Astrocyte of the hippocampus (primary cell): ENCODE measurements at regions not wholly inside any gene's neighbourhood (a gene's known extent, or its start where the extent isn't known, plus 50 kb on each side); places are given as distances from the start of the nearest gene placed in this dataset.
A peak's percentile ranks its signal among the peaks of the same experiment; 100 is the strongest.
"Not testable (repeated sequence)": the region's sequence is repeated elsewhere in the genome, so short reads cannot be mapped to it uniquely, and the experiment has no call there.

ENCODE experiments used
- DNase-seq: peaks from one replicate; pipeline ENCODE4 v3.0.0; 2011; ENCODE audit warnings: low read depth, low spot score

GRCh38 chr6:67908379-67908778 is 726.7 kb upstream of the ADGRB3 start:
- no peak for DNase-seq

DNA sequence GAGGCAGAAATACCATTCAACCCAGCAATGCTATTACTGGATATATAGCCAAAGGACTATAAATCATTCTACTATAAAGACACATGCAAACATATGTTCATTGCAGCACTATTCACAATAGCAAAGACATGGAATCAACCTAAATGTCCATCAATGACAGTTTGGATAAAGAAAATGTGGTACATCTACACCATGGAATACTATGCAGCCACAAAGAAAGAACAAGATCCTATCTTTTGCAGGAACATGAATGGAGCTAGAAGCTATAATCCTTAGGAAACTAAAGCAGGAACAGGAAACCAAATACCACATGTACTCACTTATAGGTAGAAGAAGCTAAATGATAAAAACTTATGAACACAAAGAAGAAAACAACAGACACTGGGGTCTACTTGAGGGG is 730.3 kb upstream of the ADGRB3 start:
- DNase-seq: not testable (repeated sequence)

DNA sequence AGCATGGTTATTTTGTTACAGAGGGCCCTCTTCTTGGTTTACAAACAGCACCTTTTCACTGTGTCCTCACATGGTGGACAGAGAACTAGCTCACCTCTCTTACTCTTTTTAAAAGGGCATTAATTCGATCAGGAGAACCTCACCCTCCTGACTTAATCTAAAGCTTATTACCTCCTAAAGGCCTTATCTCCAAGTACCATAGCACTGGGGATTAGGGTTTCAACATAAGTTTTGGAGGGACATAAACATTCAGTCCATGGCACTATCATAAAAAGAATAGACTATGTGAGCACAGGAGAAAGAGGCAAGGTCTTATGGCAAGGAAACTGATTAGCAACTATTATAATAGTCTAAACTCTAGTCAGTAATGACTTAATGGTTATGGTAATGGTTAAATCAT is 736.2 kb upstream of the ADGRB3 start:
- no peak for DNase-seq

- no peak for DNase-seq
Measured at GRCh38 chr6:67897998-67898607, 737.0 kb upstream of the ADGRB3 start.

DNA sequence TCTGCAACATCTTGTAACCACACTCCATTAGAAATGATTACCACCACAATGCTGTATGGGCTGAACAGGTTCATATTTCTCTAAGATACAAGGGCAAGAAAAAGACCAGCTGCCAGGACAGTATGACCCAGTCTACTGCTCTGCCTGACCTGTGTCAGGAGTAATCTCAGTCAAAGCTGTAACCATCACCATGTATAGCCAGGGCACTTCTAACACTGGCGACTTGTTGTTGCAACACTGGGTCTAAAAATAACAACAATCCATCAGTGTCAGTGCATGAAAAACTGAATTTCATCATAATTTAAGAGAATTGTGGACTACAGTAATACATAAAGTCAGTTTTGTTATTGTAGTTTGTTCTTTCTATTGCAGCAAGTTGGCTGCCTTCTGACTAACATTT is 738.6 kb upstream of the ADGRB3 start:
- DNase-seq: no peak

DNA sequence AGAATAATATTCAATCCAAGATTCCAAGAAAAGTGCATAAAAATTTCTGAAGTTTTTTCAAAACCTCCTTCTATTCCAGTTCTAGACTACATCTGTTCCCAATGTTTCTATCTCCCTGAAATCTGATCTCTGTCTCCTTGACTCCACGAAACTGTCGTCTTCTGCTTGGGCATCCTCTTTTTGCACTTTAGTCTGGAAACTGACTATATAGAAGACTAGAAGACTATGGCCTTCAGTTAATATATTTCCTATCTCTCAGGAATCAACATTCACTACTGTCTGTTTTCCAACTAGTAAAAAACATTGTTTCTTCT is 745.4 kb upstream of the ADGRB3 start:
- DNase-seq: no peak

DNA sequence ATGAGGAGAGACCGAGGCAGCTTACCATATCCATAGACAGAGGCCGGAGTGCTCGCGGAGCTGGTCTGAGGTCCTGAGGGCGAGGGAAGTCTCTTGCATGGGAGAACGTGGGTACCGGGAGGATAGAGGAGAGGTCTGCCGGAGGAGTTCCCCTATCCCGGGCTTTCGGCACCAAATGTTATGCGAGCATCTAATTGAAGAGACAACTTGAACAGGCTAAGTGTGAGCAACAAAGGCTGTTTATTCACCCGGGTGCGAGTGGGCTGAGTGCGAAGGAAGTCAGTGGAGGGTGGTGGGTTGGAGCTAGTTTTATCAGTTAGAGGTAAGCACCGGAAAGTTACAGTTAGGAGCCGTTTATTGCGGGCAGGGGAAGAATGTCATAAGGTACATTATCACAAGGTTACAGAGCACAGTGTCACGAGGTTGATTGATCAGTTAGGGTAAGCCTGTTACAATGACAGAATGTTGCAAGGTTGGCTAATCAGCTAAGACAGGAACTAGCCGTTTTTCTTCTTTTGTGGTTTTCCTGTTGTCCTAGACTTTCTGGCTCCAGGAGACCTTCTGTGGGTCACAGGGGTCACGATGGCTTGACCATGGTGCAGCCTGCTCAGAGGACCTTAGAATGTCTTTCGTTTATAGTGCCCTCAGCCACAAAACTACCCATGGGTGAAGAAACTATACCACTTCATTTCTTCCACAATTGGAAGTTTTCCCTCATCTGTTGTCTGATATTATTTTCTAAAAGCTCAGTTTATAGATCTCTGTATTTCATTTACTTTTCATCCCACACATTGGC is 746.0 kb upstream of the ADGRB3 start:
- no peak for DNase-seq

- DNase-seq: no peak
Measured at GRCh38 chr6:67888546-67888885, 746.6 kb upstream of the ADGRB3 start.

DNA sequence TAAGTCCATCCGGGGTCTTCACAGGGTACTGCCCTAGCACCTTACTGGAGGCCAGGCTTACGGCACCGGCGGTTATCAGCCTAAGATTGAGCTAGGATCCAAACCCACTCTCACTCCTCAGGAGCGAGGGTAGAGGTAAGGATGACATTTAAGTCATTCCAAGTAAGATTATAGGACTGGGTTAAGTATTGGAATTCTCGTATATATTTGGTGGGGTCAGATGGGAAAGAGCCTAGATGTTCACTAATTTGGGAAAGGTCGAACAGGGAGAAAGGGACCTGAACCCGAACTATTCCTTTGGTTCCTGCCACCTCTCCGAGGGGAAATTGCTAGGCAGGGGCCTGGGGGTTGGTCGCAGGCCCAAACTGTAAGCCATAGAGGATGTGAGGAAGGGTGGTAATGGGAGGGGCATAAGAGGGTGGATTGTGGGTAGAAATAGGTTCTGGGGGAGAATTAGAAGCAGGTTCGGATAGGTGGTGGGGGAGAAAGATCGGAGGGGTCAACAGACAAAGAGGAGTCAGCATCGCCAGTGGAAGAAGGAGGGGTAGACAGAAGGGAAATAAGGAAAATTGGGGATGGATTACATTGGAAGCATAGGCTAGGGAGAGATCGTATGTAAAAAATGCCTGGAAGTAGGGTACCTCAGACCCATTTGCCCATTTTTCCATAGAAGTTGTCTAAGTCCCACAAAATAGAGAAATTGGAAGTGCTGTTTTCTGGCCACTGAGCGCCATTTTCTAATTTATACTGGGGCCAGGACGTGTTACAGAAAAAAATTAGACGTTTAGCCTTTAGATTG is 747.1 kb upstream of the ADGRB3 start:
- no peak for DNase-seq

- DNase-seq: no peak
Measured at GRCh38 chr6:67887419-67887746, 747.7 kb upstream of the ADGRB3 start.

DNA sequence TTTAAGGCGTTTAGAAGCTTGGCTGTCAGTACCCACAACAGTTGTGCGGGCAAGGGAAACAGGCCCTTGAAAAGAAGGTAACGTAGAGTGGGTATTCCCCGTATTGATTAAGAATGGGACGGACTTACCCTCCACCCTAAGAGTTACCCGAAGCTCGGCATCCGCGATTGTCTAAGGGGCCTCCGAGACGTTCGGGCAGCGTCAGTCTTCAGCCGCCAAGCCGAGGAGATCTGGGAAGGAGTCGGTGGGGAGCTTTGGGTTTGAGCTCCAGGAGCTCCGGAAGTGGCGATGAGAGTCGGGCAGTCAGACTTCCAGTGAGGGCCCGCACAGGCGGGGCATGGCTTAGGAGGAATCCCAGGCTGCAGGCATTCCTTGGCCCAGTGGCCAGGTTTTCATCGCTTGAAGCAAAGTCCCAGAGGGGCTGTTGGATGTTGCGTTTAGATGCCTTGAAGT is 748.2 kb upstream of the ADGRB3 start:
- DNase-seq: no peak

DNA sequence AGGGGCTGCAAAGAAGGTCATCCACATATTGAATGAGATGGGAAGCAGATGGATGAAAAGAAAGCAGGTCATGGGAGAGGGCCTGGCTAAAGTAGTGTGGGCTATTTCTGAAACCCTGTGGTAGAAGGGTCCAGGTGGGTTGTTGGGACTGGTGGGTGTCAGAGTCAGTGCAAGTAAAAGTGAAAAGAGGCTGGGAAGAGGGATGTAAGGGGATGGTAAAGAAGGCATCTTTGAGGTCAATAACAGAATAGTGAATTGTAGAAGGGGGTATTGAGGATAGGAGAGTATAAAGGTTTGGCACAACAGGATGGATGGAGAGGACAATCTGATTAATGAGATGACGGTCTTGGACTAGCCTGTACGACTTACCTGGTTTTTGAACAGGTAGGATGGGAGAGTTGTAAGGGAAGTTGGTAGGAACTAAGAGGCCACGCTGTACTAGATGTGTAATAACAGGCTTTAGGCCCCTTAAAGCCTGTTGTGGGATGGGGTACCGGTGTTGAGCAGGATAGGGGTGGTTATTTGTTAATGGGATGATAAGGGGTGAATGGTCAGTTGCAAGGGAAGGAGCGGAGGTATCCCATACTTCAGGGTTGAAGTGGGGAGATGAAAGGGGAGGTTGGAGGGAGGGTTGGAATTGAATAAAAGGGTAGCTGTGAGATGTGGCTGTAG is 748.9 kb upstream of the ADGRB3 start:
- DNase-seq: no peak

- no peak for DNase-seq
Measured at GRCh38 chr6:67885081-67886033, 749.7 kb upstream of the ADGRB3 start.

- no peak for DNase-seq
Measured at GRCh38 chr6:67884442-67884841, 750.6 kb upstream of the ADGRB3 start.

- DNase-seq: no peak
Measured at GRCh38 chr6:67883500-67884366, 751.3 kb upstream of the ADGRB3 start.

GRCh38 chr6:67882436-67883311 is 752.4 kb upstream of the ADGRB3 start:
- DNase-seq: no peak

GRCh38 chr6:67881706-67882065 is 753.4 kb upstream of the ADGRB3 start:
- no peak for DNase-seq

GRCh38 chr6:67880939-67881705 is 754.0 kb upstream of the ADGRB3 start:
- DNase-seq: peak; percentile 26

DNA sequence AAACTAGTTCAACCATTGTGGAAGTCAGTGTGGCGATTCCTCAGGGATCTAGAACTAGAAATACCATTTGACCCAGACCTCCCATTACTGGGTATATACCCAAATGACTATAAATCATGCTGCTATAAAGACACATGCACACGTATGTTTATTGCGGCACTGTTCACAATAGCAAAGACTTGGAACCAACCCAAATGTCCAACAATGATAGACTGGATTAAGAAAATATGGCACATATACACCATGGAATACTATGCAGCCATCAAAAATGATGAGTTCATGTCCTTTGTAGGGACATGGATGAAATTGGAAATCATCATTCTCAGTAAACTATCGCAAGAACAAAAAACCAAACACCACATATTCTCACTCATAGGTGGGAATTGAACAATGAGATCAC is 754.7 kb upstream of the ADGRB3 start:
- not testable (repeated sequence) for DNase-seq
